IMR-90 (cell line): ENCODE measurements at regions not wholly inside any gene's neighbourhood (a gene's known extent, or its start where the extent isn't known, plus 50 kb on each side); places are given as distances from the start of the nearest gene placed in this dataset.

Experiments
- ATAC-seq: fragments of 200-7000 bp; cut with Tn5 transposase; 2 replicates; pipeline ENCODE4 v1.9.1; 2020; ENCODE audit warnings: low read depth, mild to moderate bottlenecking, moderate library complexity
- BruUV-seq: library from RNA; stranded (reverse); fragments of 400-500 nt; replicated peaks from 2 replicates; lab custom pipeline; 2021; lab: Mats Ljungman, UMichigan
- CTCF ChIA-PET: fragments of 300-600 bp; formaldehyde crosslinking; extraction: SDS; loops from one replicate; lab custom pipeline; 2021; ENCODE audit warnings: antibody characterized with exemption; lab: Yijun Ruan, JAX
- POLR2A ChIA-PET: fragments of 300-600 bp; sonication (Branson Sonifier 250); formaldehyde crosslinking; loops from one replicate; lab custom pipeline; 2022; ENCODE audit warnings: antibody characterized with exemption; ENCODE audit not compliant: unreplicated experiment; lab: Charles Lee
- DNase-seq: peaks from one replicate; pipeline ENCODE4 v3.0.0; 2013
- H2AFZ ChIP-seq: replicated peaks from 2 replicates; pipeline ENCODE3; 2013; ENCODE audit warnings: low read length, mild to moderate bottlenecking; ENCODE audit not compliant: poor library complexity
- H2AK5ac ChIP-seq: 2 replicates; pipeline ENCODE4 v1.6.1; 2013; ENCODE audit warnings: low read depth, low read length, inconsistent platforms
- H2AK9ac ChIP-seq: replicated peaks from 2 replicates; pipeline ENCODE3; 2013; ENCODE audit warnings: mild to moderate bottlenecking, low read depth, low read length, moderate library complexity; ENCODE audit not compliant: poor library complexity
- H2BK120ac ChIP-seq: 2 replicates; pipeline ENCODE4 v1.6.1; 2013; ENCODE audit warnings: low read depth, low read length, inconsistent platforms
- H2BK15ac ChIP-seq: 3 replicates; pipeline ENCODE4 v1.6.1; 2013; ENCODE audit warnings: low read depth, low read length, inconsistent platforms
- H2BK20ac ChIP-seq: 2 replicates; pipeline ENCODE4 v1.6.1; 2013; ENCODE audit warnings: low read depth, mild to moderate bottlenecking, inconsistent platforms, low read length, moderate library complexity
- H2BK5ac ChIP-seq: 2 replicates; pipeline ENCODE4 v1.6.1; 2013; ENCODE audit warnings: mild to moderate bottlenecking, low read depth, low read length, inconsistent platforms; ENCODE audit not compliant: poor library complexity, severe bottlenecking
- H3K14ac ChIP-seq: replicated peaks from 2 replicates; pipeline ENCODE4 v1.6.1; 2013; ENCODE audit warnings: low read depth, low read length, inconsistent platforms
- H3K18ac ChIP-seq: 2 replicates; pipeline ENCODE4 v1.6.1; 2013; ENCODE audit warnings: low read depth, low read length, control low read depth
- H3K23ac ChIP-seq: 2 replicates; pipeline ENCODE4 v1.6.1; 2013; ENCODE audit warnings: low read depth, low read length, inconsistent platforms
- H3K27ac ChIP-seq: 2 replicates; pipeline ENCODE4 v1.5.1; 2013; ENCODE audit warnings: mild to moderate bottlenecking, control low read depth, low read length; ENCODE audit not compliant: insufficient read depth
- H3K27me3 ChIP-seq: 2 replicates; pipeline ENCODE4 v1.6.1; 2013; ENCODE audit warnings: low read length; ENCODE audit not compliant: control insufficient read depth, insufficient read depth
- H3K36me3 ChIP-seq: 2 replicates; pipeline ENCODE4 v1.6.1; 2013; ENCODE audit warnings: low read length, mixed read lengths; ENCODE audit not compliant: control insufficient read depth, insufficient read depth
- H3K4ac ChIP-seq: 2 replicates; pipeline ENCODE4 v1.6.1; 2013; ENCODE audit warnings: low read depth, low read length, inconsistent platforms
- H3K4me1 ChIP-seq: 2 replicates; pipeline ENCODE4 v1.6.1; 2013; ENCODE audit warnings: low read length, mixed read lengths; ENCODE audit not compliant: control insufficient read depth, insufficient read depth
- H3K4me2 ChIP-seq: 2 replicates; pipeline ENCODE4 v1.6.1; 2013; ENCODE audit warnings: low read depth, mild to moderate bottlenecking, control low read depth, low read length, moderate library complexity
- H3K4me3 ChIP-seq: 2 replicates; pipeline ENCODE4 v1.5.1; 2013; ENCODE audit warnings: low read depth, mild to moderate bottlenecking, control low read depth, low read length, moderate library complexity; ENCODE audit not compliant: insufficient read depth
- H3K56ac ChIP-seq: 2 replicates; pipeline ENCODE4 v1.6.1; 2013; ENCODE audit warnings: low read length, inconsistent platforms; ENCODE audit not compliant: insufficient read depth; ENCODE audit errors: extremely low read depth
- H3K79me1 ChIP-seq, 2 experiments: 2 replicates each; pipeline ENCODE4 v1.6.1; 2013; ENCODE audit warnings: low read length in 2 of 2, inconsistent platforms in 1 of 2, low read depth in 1 of 2
- H3K9ac ChIP-seq: 2 replicates; pipeline ENCODE4 v1.6.1; 2013; ENCODE audit warnings: low read depth, low read length, control low read depth
- H3K9me1 ChIP-seq: 2 replicates; pipeline ENCODE4 v1.6.1; 2013; ENCODE audit warnings: low read length, inconsistent platforms; ENCODE audit not compliant: insufficient read depth
- H3K9me3 ChIP-seq: 2 replicates; pipeline ENCODE4 v1.6.1; 2013; ENCODE audit warnings: low read length; ENCODE audit not compliant: control insufficient read depth, insufficient read depth
- H4K20me1 ChIP-seq: 2 replicates; pipeline ENCODE4 v1.6.1; 2013; ENCODE audit warnings: low read length, inconsistent platforms; ENCODE audit not compliant: insufficient read depth
- H4K5ac ChIP-seq: 2 replicates; pipeline ENCODE4 v1.6.1; 2013; ENCODE audit warnings: mild to moderate bottlenecking, low read depth, low read length, control low read depth
- H4K8ac ChIP-seq, 2 experiments: 2 replicates each; pipeline ENCODE4 v1.6.1; 2013; ENCODE audit warnings: low read depth in 2 of 2, low read length in 2 of 2, control low read depth in 1 of 2, inconsistent platforms in 1 of 2
- H4K91ac ChIP-seq: 2 replicates; pipeline ENCODE4 v1.6.1; 2013; ENCODE audit warnings: low read depth, low read length, inconsistent platforms; ENCODE audit not compliant: insufficient read depth
- CEBPB ChIP-seq: IDR thresholded peaks from 2 replicates; pipeline ENCODE4 v1.6.1; 2012; ENCODE audit warnings: low read depth, low read length, improper control_type of control experiment
- MAZ ChIP-seq: IDR thresholded peaks from 2 replicates; pipeline ENCODE4 v1.6.1; 2012; ENCODE audit warnings: low read depth, mild to moderate bottlenecking, low read length, improper control_type of control experiment, moderate library complexity, borderline replicate concordance
- NFE2L2 ChIP-seq: fragments of 150-350 bp; IDR thresholded peaks from 2 replicates; pipeline ENCODE4 v1.6.1; 2016; ENCODE audit warnings: low read depth, mild to moderate bottlenecking, low read length
- RAD21 ChIP-seq: IDR thresholded peaks from 2 replicates; pipeline ENCODE4 v1.6.1; 2012; ENCODE audit warnings: low read length, improper control_type of control experiment
- SMC3 ChIP-seq: fragments of 150-350 bp; IDR thresholded peaks from 2 replicates; pipeline ENCODE4 v1.6.1; 2016; ENCODE audit warnings: low read depth, mild to moderate bottlenecking, antibody characterized with exemption, low read length, moderate library complexity
- WGBS, 2 experiments: methylation state at CpG; one replicate each; pipeline versions ENCODE4 v1.1.5 to v1.1.7; 2013; ENCODE audit warnings: missing lambda C conversion rate in 2 of 2; ENCODE audit not compliant: insufficient read length in 1 of 2; ENCODE audit errors: extremely low coverage in 2 of 2; 5-methylcytosine and 5-hydroxymethylcytosine counted together
- dilution Hi-C: fragments of 300-500 bp; cut with HindIII; formaldehyde crosslinking; loops from one replicate; pipeline ENCODE4 v1.14.3; 2018; ENCODE audit warnings: low sequenced_read_pairs; ENCODE audit not compliant: unreplicated experiment
- in situ Hi-C: fragments of 300-500 bp; cut with MboI; formaldehyde crosslinking; loops from 3 replicates; pipeline ENCODE4 v1.14.3; 2019; ENCODE audit warnings: low sequenced_read_pairs, inconsistent platforms, mixed read lengths
- intact Hi-C: fragments of 100-400 bp; cut with micrococcal nuclease; formaldehyde crosslinking; loops from 2 replicates; pipeline ENCODE4 v1.10.0; 2022

- Histone ChIP-seq H3K36me3 (no peaks in the 10 kb centered on the region), H2BK5ac (no peak overlapping the region), H3K9me3 (no peaks in the 10 kb centered on the region), H3K9ac (no peak overlapping the region), H3K18ac (no peak overlapping the region), H3K14ac (no peak overlapping the region), H3K4me1 (no peaks in the 10 kb centered on the region), H3K4me3 (no peak overlapping the region), H2BK20ac (no peak overlapping the region), H3K56ac (no peak overlapping the region), H2BK15ac (0 out of 3 replicates have a peak overlapping the region, but pooled peaks have one; percentile 14), H3K23ac (no peak overlapping the region), H3K4ac (no peak overlapping the region), H3K27ac (no peak overlapping the region), H4K91ac (no peak overlapping the region), H2AK9ac (no peak overlapping the region), H3K27me3 (no peaks in the 10 kb centered on the region), H2AK5ac (no peak overlapping the region), H3K4me2 (no peak overlapping the region), H4K20me1 (no peaks in the 10 kb centered on the region), H3K79me1 (no peaks in the 10 kb centered on the region), H3K9me1 (no peaks in the 10 kb centered on the region), H2AFZ (no peak overlapping the region), H2BK120ac (no peak overlapping the region), H4K8ac (no peak overlapping the region), H4K5ac (no peak overlapping the region)
- ChIA-PET POLR2A (no interaction called here), CTCF (no interaction called here)
- WGBS, 2 experiments = no CpG with 5 or more reads among the region's 1 CpG
- dilution Hi-C loops = no loop called here
- intact Hi-C loops = loop anchor here (1.0 kb wide), 1 partner anchor 10 kb away; no protein-coding TSS in a partner anchor
- BruUV-seq = no TSS peak
- TF ChIP-seq SMC3 (no peak), MAZ (no peak), NFE2L2 (no peak), RAD21 (no peak), CEBPB (no peak)
- ATAC-seq = no peak
- no peak for DNase-seq
- in situ Hi-C loops = no loop called here
These were observed 655.7 kb upstream of the ADAMTS5 start for GRCh38 chr21:27622631-27623030.
